ENCODE measurements at regions not wholly inside any gene's neighbourhood (a gene's known extent, or its start where the extent isn't known, plus 50 kb on each side); places are given as distances from the start of the nearest gene placed in this dataset.

DNA sequence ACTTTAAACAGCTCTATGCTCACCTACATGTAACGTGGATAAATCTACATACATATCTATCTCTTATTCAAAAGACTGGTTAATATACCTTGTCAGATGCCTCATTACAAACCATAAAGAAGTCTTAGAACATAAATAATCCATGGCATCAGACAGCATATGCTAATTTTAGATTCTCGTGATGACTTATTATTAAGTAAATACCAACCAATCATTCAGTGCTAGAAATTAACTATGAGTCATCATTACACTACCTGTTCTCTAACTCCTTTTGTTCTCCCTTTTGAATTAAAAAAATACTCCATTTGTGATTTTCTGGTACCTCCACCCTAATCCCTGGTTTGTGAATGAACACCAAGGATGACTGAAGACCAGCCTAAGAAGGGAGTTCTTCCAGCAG lies 754.3 kb upstream of the ARGLU1 start:
- no peak for DNase-seq (ENCODE audit: low read depth)
- TF ChIP-seq, protein P1, sequence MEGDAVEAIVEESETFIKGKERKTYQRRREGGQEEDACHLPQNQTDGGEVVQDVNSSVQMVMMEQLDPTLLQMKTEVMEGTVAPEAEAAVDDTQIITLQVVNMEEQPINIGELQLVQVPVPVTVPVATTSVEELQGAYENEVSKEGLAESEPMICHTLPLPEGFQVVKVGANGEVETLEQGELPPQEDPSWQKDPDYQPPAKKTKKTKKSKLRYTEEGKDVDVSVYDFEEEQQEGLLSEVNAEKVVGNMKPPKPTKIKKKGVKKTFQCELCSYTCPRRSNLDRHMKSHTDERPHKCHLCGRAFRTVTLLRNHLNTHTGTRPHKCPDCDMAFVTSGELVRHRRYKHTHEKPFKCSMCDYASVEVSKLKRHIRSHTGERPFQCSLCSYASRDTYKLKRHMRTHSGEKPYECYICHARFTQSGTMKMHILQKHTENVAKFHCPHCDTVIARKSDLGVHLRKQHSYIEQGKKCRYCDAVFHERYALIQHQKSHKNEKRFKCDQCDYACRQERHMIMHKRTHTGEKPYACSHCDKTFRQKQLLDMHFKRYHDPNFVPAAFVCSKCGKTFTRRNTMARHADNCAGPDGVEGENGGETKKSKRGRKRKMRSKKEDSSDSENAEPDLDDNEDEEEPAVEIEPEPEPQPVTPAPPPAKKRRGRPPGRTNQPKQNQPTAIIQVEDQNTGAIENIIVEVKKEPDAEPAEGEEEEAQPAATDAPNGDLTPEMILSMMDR (IDR thresholded peaks at IDR 0.05; ENCODE audit: control insufficient read depth, insufficient read depth, low read depth, low read length, missing control alignments), result no peak
- H3K4me3 ChIP-seq (ENCODE audit: control insufficient read depth, low read depth, low read length), result no peak overlapping the region

DNA sequence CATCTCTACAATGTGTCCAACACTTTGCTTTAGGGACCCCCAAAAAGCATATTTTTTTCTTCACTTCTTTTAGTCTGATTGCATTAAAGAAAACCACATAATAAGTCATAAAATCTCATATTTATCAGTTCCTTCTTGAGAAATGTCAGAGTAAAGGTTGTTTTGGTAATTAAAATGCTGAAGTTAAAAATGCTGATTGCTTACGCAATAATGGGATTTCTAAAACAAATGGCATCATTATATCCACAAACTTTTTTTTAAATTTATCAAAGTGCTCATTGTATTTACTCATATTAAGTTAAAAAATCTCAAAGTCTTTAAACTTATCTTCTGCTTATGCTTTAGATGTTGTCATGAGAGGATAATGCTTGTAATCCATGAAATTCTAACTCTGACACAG lies 737.2 kb upstream of the ARGLU1 start:
- TF ChIP-seq, protein P1 (IDR thresholded peaks at IDR 0.05; ENCODE audit: control insufficient read depth, insufficient read depth, low read depth, low read length, missing control alignments), result no peak
- H3K4me3 ChIP-seq (ENCODE audit: control insufficient read depth, low read depth, low read length), result no peak overlapping the region
- no peak for DNase-seq (ENCODE audit: low read depth)

DNA sequence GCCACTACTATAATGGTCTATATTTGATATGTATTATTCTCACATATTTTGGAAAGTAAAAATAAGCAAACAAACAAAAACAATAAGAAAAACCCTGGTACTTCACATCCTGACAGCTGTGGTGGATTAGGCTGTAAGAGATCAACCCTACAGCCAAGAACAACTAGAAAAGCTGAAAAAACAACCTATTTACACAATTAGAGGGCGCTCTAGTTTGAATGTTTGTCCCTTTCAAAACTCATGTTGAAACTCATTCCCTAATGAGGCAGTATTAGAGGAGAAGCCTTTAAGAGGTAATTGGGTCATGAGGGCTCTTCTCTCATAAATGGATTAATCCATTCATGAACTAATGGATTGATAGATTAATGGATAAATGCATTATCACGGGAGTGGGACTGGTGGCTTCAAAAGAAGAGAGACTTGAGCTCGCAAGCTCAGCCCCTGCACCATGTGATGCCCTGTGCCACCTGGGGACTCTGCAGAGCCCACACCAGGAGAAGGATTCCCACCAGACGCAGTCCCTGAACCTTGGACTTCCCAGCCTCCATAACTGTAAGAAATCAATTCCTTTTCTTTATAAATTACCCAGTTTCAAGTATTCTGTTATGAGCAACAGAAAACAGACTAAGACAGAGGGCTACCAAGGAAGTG lies 733.9 kb upstream of the ARGLU1 start:
- TF ChIP-seq, protein P1 (IDR thresholded peaks at IDR 0.05; ENCODE audit: control insufficient read depth, insufficient read depth, low read depth, low read length, missing control alignments), result peak; percentile 21
- no peak for DNase-seq (ENCODE audit: low read depth)

DNA sequence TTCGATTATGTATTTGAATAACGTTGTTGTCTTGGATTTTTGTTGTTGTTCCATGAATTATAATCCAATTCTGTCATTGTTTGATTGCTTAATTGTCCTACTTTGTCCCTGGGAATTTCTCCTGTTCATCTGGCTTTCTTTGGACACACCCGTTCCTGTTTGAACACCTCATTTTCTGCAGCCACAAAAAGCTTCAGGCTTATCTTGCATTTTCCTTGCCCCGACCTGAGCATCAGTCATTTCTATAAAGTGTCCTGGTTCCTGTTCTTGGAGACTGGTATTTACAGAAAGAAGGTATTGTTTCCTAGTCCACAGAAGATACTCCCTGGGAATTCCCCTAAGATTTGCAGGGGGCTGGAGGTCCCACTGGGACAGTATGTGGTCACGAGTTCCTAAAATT lies 731.8 kb upstream of the ARGLU1 start:
- no peak for DNase-seq (ENCODE audit: low read depth)
- no peak overlapping the region for H3K4me3 ChIP-seq (ENCODE audit: control insufficient read depth, low read depth, low read length)
- TF ChIP-seq, protein P1 (IDR thresholded peaks at IDR 0.05; ENCODE audit: control insufficient read depth, insufficient read depth, low read depth, low read length, missing control alignments), result no peak

More for the DNA sequence above, 733.9 kb upstream of the ARGLU1 start:
- H3K4me3 ChIP-seq (ENCODE audit: control insufficient read depth, low read depth, low read length), result no peak overlapping the region

DNA sequence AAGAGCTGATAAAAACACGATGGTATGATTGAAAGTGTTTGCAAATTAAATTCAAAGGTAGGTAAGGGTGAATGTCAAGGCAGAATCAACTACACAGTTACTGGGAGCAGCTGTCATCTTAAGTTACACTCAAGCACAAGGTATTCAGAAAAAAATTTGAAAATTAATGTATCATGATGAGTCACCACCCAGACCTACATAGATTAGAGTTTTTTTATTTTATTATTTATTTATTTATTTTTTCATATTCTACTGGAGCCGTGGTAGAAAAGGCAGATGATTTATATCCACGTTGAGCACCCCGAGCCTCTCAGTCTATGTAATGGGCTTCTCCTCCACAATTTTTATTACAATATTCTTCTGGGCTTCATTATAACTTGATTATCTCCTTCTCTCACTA lies 728.9 kb upstream of the ARGLU1 start:
- TF ChIP-seq, protein P1 (IDR thresholded peaks at IDR 0.05; ENCODE audit: control insufficient read depth, insufficient read depth, low read depth, low read length, missing control alignments), result no peak
- H3K4me3 ChIP-seq (ENCODE audit: control insufficient read depth, low read depth, low read length), result no peak overlapping the region
- no peak for DNase-seq (ENCODE audit: low read depth)

DNA sequence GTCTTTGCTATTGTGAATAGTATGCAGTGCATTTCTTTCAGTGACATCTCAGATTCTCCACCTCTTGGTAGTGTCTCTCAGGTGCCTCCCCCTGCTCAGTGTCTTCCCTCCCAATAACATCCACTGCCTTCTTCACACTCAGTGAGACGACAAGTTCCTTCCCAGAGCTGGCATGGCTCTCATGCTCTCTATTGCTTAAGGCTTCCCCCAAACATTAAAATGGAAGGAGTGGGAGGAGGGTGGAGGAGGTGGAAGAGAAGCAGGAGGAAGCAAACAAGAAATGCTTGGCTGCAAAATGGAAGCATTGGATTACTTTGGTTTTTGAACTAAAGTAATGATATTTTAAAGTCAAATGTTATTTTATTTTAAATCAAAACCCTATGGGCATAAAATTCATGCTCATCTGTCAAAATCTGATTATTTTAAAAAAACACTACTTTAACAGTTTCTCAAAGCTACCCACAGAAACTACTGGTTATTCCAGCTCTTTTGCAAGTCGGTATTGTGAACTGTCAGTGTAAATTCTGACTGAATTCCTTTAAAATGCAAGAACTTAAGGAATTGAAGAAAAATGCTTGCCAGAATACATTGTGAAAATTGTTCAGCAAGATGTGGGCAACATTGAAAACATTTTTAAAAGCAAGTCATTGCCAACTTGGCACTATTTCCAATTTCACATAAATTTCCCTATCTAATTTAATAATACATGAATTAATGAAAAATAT lies 727.6 kb upstream of the ARGLU1 start:
- H3K4me3 ChIP-seq (ENCODE audit: control insufficient read depth, low read depth, low read length), result no peak overlapping the region
- TF ChIP-seq, protein P1 (IDR thresholded peaks at IDR 0.05; ENCODE audit: control insufficient read depth, insufficient read depth, low read depth, low read length, missing control alignments), result no peak
- no peak for DNase-seq (ENCODE audit: low read depth)
